H9 (cell line): ENCODE measurements at regions not wholly inside any gene's neighbourhood (a gene's known extent, or its start where the extent isn't known, plus 50 kb on each side); places are given as distances from the start of the nearest gene placed in this dataset.

Source experiments
- DNase-seq: peaks from one replicate; pipeline ENCODE4 v3.0.0-alpha.2; 2017
- H2AFZ ChIP-seq: one replicate; pipeline ENCODE4 v1.6.1; 2013; ENCODE audit warnings: mild to moderate bottlenecking, low read length, control low read depth, moderate library complexity
- H2AK5ac ChIP-seq: 2 replicates; pipeline ENCODE4 v1.6.1; 2013; ENCODE audit warnings: low read length, control low read depth, mixed read lengths; ENCODE audit not compliant: insufficient read length
- H2BK120ac ChIP-seq: one replicate; pipeline ENCODE4 v1.6.1; 2013; ENCODE audit warnings: low read depth, mild to moderate bottlenecking, low read length, control low read depth, inconsistent platforms; ENCODE audit not compliant: poor library complexity, severe bottlenecking
- H2BK12ac ChIP-seq: 2 replicates; pipeline ENCODE4 v1.6.1; 2013; ENCODE audit warnings: low read length, control low read depth, mixed read lengths, low read depth; ENCODE audit not compliant: insufficient read length
- H2BK15ac ChIP-seq: 2 replicates; pipeline ENCODE4 v1.6.1; 2013; ENCODE audit warnings: low read depth, low read length, control low read depth
- H2BK20ac ChIP-seq: one replicate; pipeline ENCODE4 v1.6.1; 2013; ENCODE audit warnings: low read depth, mild to moderate bottlenecking, low read length, control low read depth, inconsistent platforms; ENCODE audit not compliant: poor library complexity, severe bottlenecking
- H2BK5ac ChIP-seq: 2 replicates; pipeline ENCODE4 v1.6.1; 2013; ENCODE audit warnings: low read length, control low read depth, mixed read lengths; ENCODE audit not compliant: insufficient read length
- H3K14ac ChIP-seq: 2 replicates; pipeline ENCODE4 v1.6.1; 2013; ENCODE audit warnings: low read length, control low read depth; ENCODE audit not compliant: insufficient read depth
- H3K18ac ChIP-seq: 2 replicates; pipeline ENCODE4 v1.6.1; 2013; ENCODE audit warnings: low read depth, mild to moderate bottlenecking, mixed read lengths, low read length, control low read depth; ENCODE audit not compliant: insufficient read length
- H3K23ac ChIP-seq: 2 replicates; pipeline ENCODE4 v1.6.1; 2013; ENCODE audit warnings: low read length, control low read depth, mixed read lengths, low read depth; ENCODE audit not compliant: insufficient read length
- H3K23me2 ChIP-seq: 2 replicates; pipeline ENCODE4 v1.6.1; 2013; ENCODE audit warnings: low read depth, mild to moderate bottlenecking, mixed read lengths, low read length, control low read depth; ENCODE audit not compliant: insufficient read length, poor library complexity, severe bottlenecking
- H3K27ac ChIP-seq: 2 replicates; pipeline ENCODE4 v1.5.1; 2013; ENCODE audit warnings: low read length, control low read depth, mixed read lengths, low read depth; ENCODE audit not compliant: insufficient read length
- H3K27me3 ChIP-seq: 2 replicates; pipeline ENCODE4 v1.6.1; 2013; ENCODE audit warnings: low read length, control low read depth, inconsistent platforms; ENCODE audit not compliant: insufficient read depth
- H3K4ac ChIP-seq: 2 replicates; pipeline ENCODE4 v1.6.1; 2013; ENCODE audit warnings: low read depth, mild to moderate bottlenecking, control low read depth, inconsistent platforms, low read length, moderate library complexity
- H3K4me1 ChIP-seq: 2 replicates; pipeline ENCODE4 v1.6.1; 2013; ENCODE audit warnings: low read length, control low read depth, inconsistent platforms; ENCODE audit not compliant: insufficient read depth
- H3K4me2 ChIP-seq: 2 replicates; pipeline ENCODE4 v1.6.1; 2013; ENCODE audit warnings: low read length, control low read depth, mixed read lengths; ENCODE audit not compliant: insufficient read length, insufficient read depth
- H3K56ac ChIP-seq: 2 replicates; pipeline ENCODE4 v1.6.1; 2013; ENCODE audit warnings: low read depth, mild to moderate bottlenecking, mixed read lengths, low read length, control low read depth; ENCODE audit not compliant: insufficient read length
- H3K79me1 ChIP-seq: 2 replicates; pipeline ENCODE4 v1.6.1; 2013; ENCODE audit warnings: low read depth, mild to moderate bottlenecking, moderate library complexity, low read length, control low read depth, inconsistent platforms; ENCODE audit not compliant: insufficient read depth, poor library complexity, severe bottlenecking
- H3K79me2 ChIP-seq: 2 replicates; pipeline ENCODE4 v1.6.1; 2013; ENCODE audit warnings: low read length, control low read depth, inconsistent platforms; ENCODE audit not compliant: insufficient read depth
- H3K9ac ChIP-seq: 2 replicates; pipeline ENCODE4 v1.6.1; 2013; ENCODE audit warnings: low read length, control low read depth, mixed read lengths; ENCODE audit not compliant: insufficient read length; ENCODE audit errors: extremely low read depth
- H3K9me3 ChIP-seq: one replicate; pipeline ENCODE4 v1.6.1; 2013; ENCODE audit warnings: low read depth, low read length, inconsistent platforms; ENCODE audit not compliant: control insufficient read depth
- H3T11ph ChIP-seq: one replicate; pipeline ENCODE4 v1.6.1; 2013; ENCODE audit warnings: mild to moderate bottlenecking, low read length, control low read depth, inconsistent platforms
- H4K20me1 ChIP-seq: one replicate; pipeline ENCODE4 v1.6.1; 2013; ENCODE audit not compliant: control insufficient read depth, insufficient read length, insufficient read depth
- H4K5ac ChIP-seq: 2 replicates; pipeline ENCODE4 v1.6.1; 2013; ENCODE audit warnings: low read depth, mild to moderate bottlenecking, mixed read lengths, low read length, control low read depth; ENCODE audit not compliant: insufficient read length
- H4K8ac ChIP-seq: replicated peaks from 2 replicates; pipeline ENCODE4 v1.6.1; 2013; ENCODE audit warnings: low read length, control low read depth, mixed read lengths, low read depth; ENCODE audit not compliant: insufficient read length
- H4K91ac ChIP-seq: 2 replicates; pipeline ENCODE4 v1.6.1; 2013; ENCODE audit warnings: low read depth, mild to moderate bottlenecking, moderate library complexity, mixed read lengths, low read length, control low read depth; ENCODE audit not compliant: insufficient read length
- H3K27ac Mint-ChIP-seq, 3 experiments: 2 replicates in 2 of 3; 3 replicates in 1 of 3; pipeline ENCODE4 v1.8.0; 2020 to 2021; ENCODE audit warnings: mixed read lengths in 3 of 3, mild to moderate bottlenecking in 1 of 3, moderate library complexity in 1 of 3
- H3K27me3 Mint-ChIP-seq: 2 replicates; pipeline ENCODE4 v1.8.0; 2021; ENCODE audit warnings: low read depth, mild to moderate bottlenecking, moderate library complexity, mixed read lengths
- H3K36me3 Mint-ChIP-seq, 3 experiments: 2 replicates in 2 of 3; 3 replicates in 1 of 3; pipeline ENCODE4 v1.8.0; 2020 to 2021; ENCODE audit warnings: low read depth in 3 of 3, mixed read lengths in 3 of 3; ENCODE audit not compliant: insufficient read depth in 1 of 3
- H3K4me1 Mint-ChIP-seq, 2 experiments: 2 replicates each; pipeline ENCODE4 v1.8.0; 2020; ENCODE audit warnings: mixed read lengths in 2 of 2
- H3K4me3 Mint-ChIP-seq, 2 experiments: 2 replicates in 1 of 2; 3 replicates in 1 of 2; pipeline ENCODE4 v1.8.0; 2020 to 2021; ENCODE audit warnings: mild to moderate bottlenecking in 2 of 2, mixed read lengths in 2 of 2, moderate library complexity in 1 of 2
- H3K9me3 Mint-ChIP-seq, 2 experiments: 2 replicates in 1 of 2; 3 replicates in 1 of 2; pipeline ENCODE4 v1.8.0; 2020; ENCODE audit warnings: mild to moderate bottlenecking in 2 of 2, mixed read lengths in 2 of 2, moderate library complexity in 1 of 2
- CTCF ChIP-seq: fragments of 200-600 bp; sonication (generic); conservative IDR thresholded peaks from 3 replicates; pipeline ENCODE4 v1.8.0; 2021; ENCODE audit warnings: antibody characterized with exemption, mild to moderate bottlenecking
- WGBS: extraction: QIAGEN DNeasy Blood & Tissue Kit; methylation state at CpG from one replicate; pipeline ENCODE4 v1.1.7; 2013; ENCODE audit warnings: missing lambda C conversion rate, low lambda C conversion rate, mixed read lengths; ENCODE audit not compliant: insufficient read length; ENCODE audit errors: extremely low coverage; 5-methylcytosine and 5-hydroxymethylcytosine counted together

GRCh38 chr18:38941711-38942561 lies 1376.3 kb upstream of the CELF4 start:
- Histone ChIP-seq H3K27ac (no peak overlapping the region), H3K79me2 (no peaks in the 10 kb centered on the region), H2AK5ac (no peak overlapping the region), H3K9ac (no peak overlapping the region), H3K18ac (no peak overlapping the region), H2BK5ac (no peak overlapping the region), H3K27me3 (no peaks in the 10 kb centered on the region), H3K4me2 (no peak overlapping the region), H3T11ph (no peak overlapping the region), H2BK20ac (no peak overlapping the region), H3K4ac (no peak overlapping the region), H3K79me1 (no peaks in the 10 kb centered on the region), H3K56ac (no peak overlapping the region), H3K23ac (no peak overlapping the region), H4K5ac (no peak overlapping the region), H2AFZ (no peak overlapping the region), H3K14ac (no peak overlapping the region), H3K23me2 (no peaks in the 10 kb centered on the region), H2BK15ac (no peak overlapping the region), H3K4me1 (peaks cover 2% of the 10 kb centered on the region; the same call in 1 of the 2 replicates), H4K91ac (no peak overlapping the region), H4K8ac (no peak overlapping the region), H3K9me3 (no peaks in the 10 kb centered on the region), H2BK12ac (no peak overlapping the region), H4K20me1 (no peaks in the 10 kb centered on the region), H2BK120ac (no peak overlapping the region)
- no peak for DNase-seq
- H3K27ac Mint-ChIP-seq: no peak overlapping the region
- H3K4me3 Mint-ChIP-seq: no peak overlapping the region
- no CpG with 5 or more reads among the region's 9 CpGs for WGBS
- H3K4me1 Mint-ChIP-seq: peaks cover 0 to 6% of the 10 kb centered on the region in 2 experiments; a peak in 2 of 4 replicates
- peaks cover 4 to 47% (median 21%) of the 10 kb centered on the region in 3 experiments; a peak in 6 of 7 replicates for H3K36me3 Mint-ChIP-seq
- H3K9me3 Mint-ChIP-seq: peaks cover 31 to 42% of the 10 kb centered on the region in 2 experiments
- TF ChIP-seq CTCF: no peak
- H3K27me3 Mint-ChIP-seq: no peaks in the 10 kb centered on the region
